ENCODE measurements at regions not wholly inside any gene's neighbourhood (a gene's known extent, or its start where the extent isn't known, plus 50 kb on each side); places are given as distances from the start of the nearest gene placed in this dataset.

DNA sequence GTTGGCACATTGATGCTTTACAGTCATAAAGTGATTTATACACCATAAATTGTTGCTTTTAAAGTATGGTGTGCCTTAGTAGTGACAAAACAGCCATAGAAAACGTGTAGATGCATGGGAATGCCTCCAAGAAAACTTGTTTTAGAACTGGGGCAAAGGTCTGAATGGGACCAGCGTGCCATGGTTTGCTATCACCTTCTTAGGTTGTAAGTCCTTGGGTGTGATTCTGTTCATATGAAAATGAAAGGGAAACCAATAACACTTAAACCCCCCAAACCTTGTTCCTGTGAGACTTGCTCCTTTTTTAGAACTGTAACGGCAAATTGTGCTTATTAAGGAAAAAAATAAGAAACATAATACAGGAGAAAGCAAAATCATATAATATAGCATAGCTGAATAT, 603.3 kb upstream of the SLITRK6 start:
- TF ChIP-seq, protein P1, sequence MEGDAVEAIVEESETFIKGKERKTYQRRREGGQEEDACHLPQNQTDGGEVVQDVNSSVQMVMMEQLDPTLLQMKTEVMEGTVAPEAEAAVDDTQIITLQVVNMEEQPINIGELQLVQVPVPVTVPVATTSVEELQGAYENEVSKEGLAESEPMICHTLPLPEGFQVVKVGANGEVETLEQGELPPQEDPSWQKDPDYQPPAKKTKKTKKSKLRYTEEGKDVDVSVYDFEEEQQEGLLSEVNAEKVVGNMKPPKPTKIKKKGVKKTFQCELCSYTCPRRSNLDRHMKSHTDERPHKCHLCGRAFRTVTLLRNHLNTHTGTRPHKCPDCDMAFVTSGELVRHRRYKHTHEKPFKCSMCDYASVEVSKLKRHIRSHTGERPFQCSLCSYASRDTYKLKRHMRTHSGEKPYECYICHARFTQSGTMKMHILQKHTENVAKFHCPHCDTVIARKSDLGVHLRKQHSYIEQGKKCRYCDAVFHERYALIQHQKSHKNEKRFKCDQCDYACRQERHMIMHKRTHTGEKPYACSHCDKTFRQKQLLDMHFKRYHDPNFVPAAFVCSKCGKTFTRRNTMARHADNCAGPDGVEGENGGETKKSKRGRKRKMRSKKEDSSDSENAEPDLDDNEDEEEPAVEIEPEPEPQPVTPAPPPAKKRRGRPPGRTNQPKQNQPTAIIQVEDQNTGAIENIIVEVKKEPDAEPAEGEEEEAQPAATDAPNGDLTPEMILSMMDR (IDR thresholded peaks at IDR 0.05): no peak
- H3K4me2 ChIP-seq (ENCODE audit: low read length): no peak overlapping the region
- no peak overlapping the region for H2AFZ ChIP-seq
- no peaks in the 10 kb centered on the region for H3K27me3 ChIP-seq (ENCODE audit: control insufficient read depth, insufficient read depth, low read length)
- H3K79me2 ChIP-seq: no peaks in the 10 kb centered on the region
- H3K9me3 ChIP-seq (ENCODE audit: control insufficient read depth, low read length): peaks cover 3% of the 10 kb centered on the region
- H3K9ac ChIP-seq: no peak overlapping the region
- no peak overlapping the region for H3K27ac ChIP-seq
- H3K36me3 ChIP-seq (ENCODE audit: control insufficient read depth, insufficient read depth, low read length): no peaks in the 10 kb centered on the region
- H3K4me3 ChIP-seq (ENCODE audit: low read depth, low read length): no peak overlapping the region
- H3K4me1 ChIP-seq: no peaks in the 10 kb centered on the region

DNA sequence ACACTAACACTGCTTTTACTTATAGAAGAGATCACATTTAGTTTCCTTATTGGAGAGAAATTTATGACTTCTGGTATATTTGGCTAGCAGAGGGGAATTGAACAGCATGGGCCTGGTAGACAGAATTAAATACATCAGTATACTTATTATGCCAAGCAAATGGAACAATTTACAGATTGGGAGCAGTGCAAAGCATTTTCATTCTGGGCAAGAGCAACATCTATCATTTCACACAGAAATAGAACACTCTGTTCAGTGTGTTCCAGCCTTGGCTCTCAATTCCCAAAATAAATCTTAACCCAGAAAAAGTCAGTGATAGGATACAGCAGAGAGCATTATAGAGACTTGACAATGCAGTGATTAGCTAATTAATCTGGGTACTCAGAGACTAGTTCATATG, 604.0 kb upstream of the SLITRK6 start:
- Histone ChIP-seq H3K4me2 (ENCODE audit: low read length) (no peak overlapping the region), H3K27ac (no peak overlapping the region)
- TF ChIP-seq, protein P1 (IDR thresholded peaks at IDR 0.05): no peak

DNA sequence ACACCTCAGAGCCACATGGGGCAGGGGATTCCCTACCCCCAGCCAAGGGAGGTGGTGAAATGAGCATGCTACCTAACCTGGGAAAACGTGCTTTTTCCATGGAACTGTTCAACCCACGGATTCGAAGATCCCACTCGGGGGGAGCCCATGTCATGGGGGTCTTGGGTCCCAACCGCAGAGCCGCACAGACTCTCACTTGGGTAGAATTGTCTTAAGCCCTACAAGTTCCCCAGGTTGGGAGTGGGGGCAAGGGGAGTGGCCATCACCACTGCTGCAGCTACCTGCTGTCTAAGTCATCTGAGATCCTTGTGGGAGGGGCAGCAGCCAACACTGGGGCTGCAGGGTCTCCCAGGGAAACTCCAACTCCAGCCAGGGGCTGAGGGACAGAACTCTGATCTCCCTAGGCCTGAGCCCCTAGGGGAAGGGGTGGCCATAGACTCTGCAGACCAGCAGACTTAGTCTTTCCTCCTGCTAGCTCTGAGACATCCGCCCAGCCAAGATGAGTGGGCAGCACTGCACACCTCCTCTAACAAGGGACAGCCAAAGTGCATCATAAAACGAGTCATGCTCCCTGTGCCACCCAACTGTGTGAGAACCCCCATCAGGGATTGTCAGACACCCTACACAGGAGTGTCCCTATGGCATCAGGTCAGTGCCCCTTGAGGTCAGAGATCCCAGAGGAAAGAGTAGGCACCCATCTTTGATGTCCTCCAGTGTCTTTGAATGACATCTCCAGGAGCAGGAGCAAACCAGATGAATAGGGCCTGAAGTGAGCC, 610.4 kb upstream of the SLITRK6 start:
- H3K9ac ChIP-seq: no peak overlapping the region
- no peak overlapping the region for H3K4me3 ChIP-seq (ENCODE audit: low read depth, low read length)
- no peak overlapping the region for H2AFZ ChIP-seq
- TF ChIP-seq, protein P1 (IDR thresholded peaks at IDR 0.05): no peak
- H3K79me2 ChIP-seq: no peaks in the 10 kb centered on the region
- no peaks in the 10 kb centered on the region for H3K27me3 ChIP-seq (ENCODE audit: control insufficient read depth, insufficient read depth, low read length)
- no peaks in the 10 kb centered on the region for H3K9me3 ChIP-seq (ENCODE audit: control insufficient read depth, low read length)
- H3K27ac ChIP-seq: no peak overlapping the region
- no peak overlapping the region for H3K4me2 ChIP-seq (ENCODE audit: low read length)
- H3K36me3 ChIP-seq (ENCODE audit: control insufficient read depth, insufficient read depth, low read length): no peaks in the 10 kb centered on the region
- no peaks in the 10 kb centered on the region for H3K4me1 ChIP-seq

More for the DNA sequence above, 604.0 kb upstream of the SLITRK6 start:
- Histone ChIP-seq H3K9ac (no peak overlapping the region), H3K4me1 (no peaks in the 10 kb centered on the region), H3K79me2 (no peaks in the 10 kb centered on the region), H3K36me3 (ENCODE audit: control insufficient read depth, insufficient read depth, low read length) (no peaks in the 10 kb centered on the region), H3K27me3 (ENCODE audit: control insufficient read depth, insufficient read depth, low read length) (no peaks in the 10 kb centered on the region), H3K9me3 (ENCODE audit: control insufficient read depth, low read length) (peaks cover 3% of the 10 kb centered on the region), H2AFZ (no peak overlapping the region), H3K4me3 (ENCODE audit: low read depth, low read length) (no peak overlapping the region)

DNA sequence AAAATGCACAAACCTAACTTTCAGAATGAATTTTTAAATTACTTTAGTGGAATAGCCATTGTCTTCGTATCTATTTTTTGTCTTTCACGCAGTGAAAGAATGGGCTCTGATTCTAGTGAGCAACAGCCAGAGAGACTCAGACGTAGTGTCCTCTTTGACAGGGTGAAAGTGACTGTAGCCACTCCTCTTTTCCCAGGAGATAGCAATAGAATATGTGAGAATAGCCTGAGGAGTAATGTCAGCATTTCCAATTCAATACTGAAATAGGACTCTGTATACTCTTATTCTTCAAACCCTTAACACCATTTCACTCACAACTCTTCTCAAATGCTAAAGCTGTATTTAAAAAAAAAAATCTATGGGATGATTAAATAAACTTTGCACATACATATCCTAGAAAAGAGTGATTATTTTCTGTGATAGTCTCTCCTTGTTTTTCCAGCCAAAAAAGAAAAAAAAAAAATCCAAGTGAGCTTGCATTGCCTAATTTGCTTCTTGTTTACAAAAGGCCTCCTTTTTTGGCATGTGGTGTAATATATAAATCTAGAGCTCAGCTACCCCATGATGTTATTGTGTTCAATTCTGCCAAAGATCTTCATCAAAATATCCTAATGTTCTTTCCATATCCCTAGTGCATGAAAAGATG, 626.1 kb upstream of the SLITRK6 start:
- no peaks in the 10 kb centered on the region for H3K4me1 ChIP-seq
- no peak overlapping the region for H3K27ac ChIP-seq
- H3K36me3 ChIP-seq (ENCODE audit: control insufficient read depth, insufficient read depth, low read length): no peaks in the 10 kb centered on the region

More for the DNA sequence above, 626.1 kb upstream of the SLITRK6 start:
- Histone ChIP-seq H3K4me2 (ENCODE audit: low read length) (no peak overlapping the region), H2AFZ (no peak overlapping the region), H3K4me3 (ENCODE audit: low read depth, low read length) (no peak overlapping the region), H3K9me3 (ENCODE audit: control insufficient read depth, low read length) (no peaks in the 10 kb centered on the region), H3K79me2 (no peaks in the 10 kb centered on the region), H3K27me3 (ENCODE audit: control insufficient read depth, insufficient read depth, low read length) (no peaks in the 10 kb centered on the region), H3K9ac (no peak overlapping the region)
- TF ChIP-seq, protein P1 (IDR thresholded peaks at IDR 0.05): no peak

All from parathyroid adenoma (tissue), 2 donors.